ENCODE measurements at regions not wholly inside any gene's neighbourhood (a gene's known extent, or its start where the extent isn't known, plus 50 kb on each side); places are given as distances from the start of the nearest gene placed in this dataset.

- TF ChIP-seq, protein P1, sequence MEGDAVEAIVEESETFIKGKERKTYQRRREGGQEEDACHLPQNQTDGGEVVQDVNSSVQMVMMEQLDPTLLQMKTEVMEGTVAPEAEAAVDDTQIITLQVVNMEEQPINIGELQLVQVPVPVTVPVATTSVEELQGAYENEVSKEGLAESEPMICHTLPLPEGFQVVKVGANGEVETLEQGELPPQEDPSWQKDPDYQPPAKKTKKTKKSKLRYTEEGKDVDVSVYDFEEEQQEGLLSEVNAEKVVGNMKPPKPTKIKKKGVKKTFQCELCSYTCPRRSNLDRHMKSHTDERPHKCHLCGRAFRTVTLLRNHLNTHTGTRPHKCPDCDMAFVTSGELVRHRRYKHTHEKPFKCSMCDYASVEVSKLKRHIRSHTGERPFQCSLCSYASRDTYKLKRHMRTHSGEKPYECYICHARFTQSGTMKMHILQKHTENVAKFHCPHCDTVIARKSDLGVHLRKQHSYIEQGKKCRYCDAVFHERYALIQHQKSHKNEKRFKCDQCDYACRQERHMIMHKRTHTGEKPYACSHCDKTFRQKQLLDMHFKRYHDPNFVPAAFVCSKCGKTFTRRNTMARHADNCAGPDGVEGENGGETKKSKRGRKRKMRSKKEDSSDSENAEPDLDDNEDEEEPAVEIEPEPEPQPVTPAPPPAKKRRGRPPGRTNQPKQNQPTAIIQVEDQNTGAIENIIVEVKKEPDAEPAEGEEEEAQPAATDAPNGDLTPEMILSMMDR (IDR thresholded peaks at IDR 0.05), result no peak
- TF ChIP-seq POLR2A (IDR thresholded peaks at IDR 0.05) (no peak), EP300 (IDR thresholded peaks at IDR 0.05) (no peak)
Measured at GRCh38 chr4:111610681-111611080, 534.6 kb upstream of the FAM241A start.
